Lower leg skin (tissue), 4 donors: ENCODE measurements at regions not wholly inside any gene's neighbourhood (a gene's known extent, or its start where the extent isn't known, plus 50 kb on each side); places are given as distances from the start of the nearest gene placed in this dataset.

Experiments used
- DNase-seq, 2 donors: peaks; one replicate each; pipeline ENCODE4 v3.0.0-alpha.2; 2019; ENCODE audit warnings: low spot score in 2 of 2
- H3K4me3 ChIP-seq: fragments of 200-600 bp; sonication (generic); 2 replicates; pipeline ENCODE4 v1.5.1; 2017; ENCODE audit warnings: mild to moderate bottlenecking, low read depth; ENCODE audit not compliant: poor library complexity, severe bottlenecking
- POLR2A ChIP-seq, 2 donors: fragments of 450-650 bp; IDR thresholded peaks; one replicate each; pipeline ENCODE4 v1.6.1; 2016 to 2017; ENCODE audit warnings: antibody characterized with exemption in 2 of 2, mild to moderate bottlenecking in 1 of 2, moderate library complexity in 1 of 2
- WGBS, 2 donors: methylation state at CpG; one replicate each; pipeline ENCODE4 v1.1.5; 2018; 5-methylcytosine and 5-hydroxymethylcytosine counted together
- intact Hi-C: fragments of 100-400 bp; cut with DNase I; formaldehyde crosslinking; loops from one replicate; pipeline ENCODE4 v1.15.0; 2023; ENCODE audit warnings: low total_unique reads
- TF ChIP-seq, protein P1 (sequence below), 3 donors: fragments of 450-650 bp; IDR thresholded peaks; one replicate each; pipeline ENCODE4 v1.5.1; 2016; ENCODE audit warnings: antibody characterized with exemption in 3 of 3, mild to moderate bottlenecking in 3 of 3, moderate library complexity in 2 of 3

DNA sequence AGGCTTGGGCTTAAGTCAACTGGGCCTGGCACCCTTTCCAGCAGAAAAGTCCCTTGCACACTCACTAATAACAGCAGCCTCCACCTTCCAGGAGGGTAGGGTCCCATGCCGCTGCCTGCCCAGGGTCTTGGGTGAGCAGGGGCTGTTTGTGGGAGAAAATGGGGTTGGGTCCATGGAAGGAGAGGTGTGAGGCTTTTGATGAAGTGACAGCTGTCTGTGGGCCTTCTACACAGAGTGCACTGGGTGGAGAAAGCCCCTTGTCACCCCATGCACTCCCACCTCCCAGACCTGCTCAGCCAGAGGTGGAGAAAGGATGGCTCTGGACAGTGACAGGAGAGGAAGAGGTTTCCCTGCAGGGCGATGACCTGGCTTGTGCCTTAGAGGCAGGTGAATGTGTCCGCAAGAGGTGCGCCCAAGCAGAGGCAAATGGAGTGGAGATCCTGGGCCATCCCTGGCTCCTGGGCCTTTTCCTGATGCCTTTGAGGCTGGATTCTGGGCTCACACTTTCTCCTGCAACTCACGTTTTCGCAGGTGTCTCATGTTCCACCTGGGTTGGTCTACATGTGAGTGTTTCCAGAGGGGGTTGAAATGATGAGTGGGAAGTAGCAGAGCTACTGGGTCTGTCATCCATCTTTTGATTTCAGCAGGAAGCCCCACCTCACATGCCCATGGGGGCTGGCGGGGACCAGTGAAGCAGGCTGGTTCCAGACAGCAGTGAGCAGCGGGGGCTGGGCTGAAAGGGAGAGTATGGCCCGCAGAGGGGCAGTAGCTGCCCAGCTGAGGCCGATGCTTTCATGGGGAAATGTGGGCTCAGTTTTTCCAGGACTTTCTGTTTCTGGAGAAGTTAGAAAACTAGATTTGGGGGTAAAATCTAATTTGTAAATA is 85.2 kb upstream of the PRR23E start:
- H3K4me3 ChIP-seq = no peak overlapping the region
- TF ChIP-seq, protein P1, sequence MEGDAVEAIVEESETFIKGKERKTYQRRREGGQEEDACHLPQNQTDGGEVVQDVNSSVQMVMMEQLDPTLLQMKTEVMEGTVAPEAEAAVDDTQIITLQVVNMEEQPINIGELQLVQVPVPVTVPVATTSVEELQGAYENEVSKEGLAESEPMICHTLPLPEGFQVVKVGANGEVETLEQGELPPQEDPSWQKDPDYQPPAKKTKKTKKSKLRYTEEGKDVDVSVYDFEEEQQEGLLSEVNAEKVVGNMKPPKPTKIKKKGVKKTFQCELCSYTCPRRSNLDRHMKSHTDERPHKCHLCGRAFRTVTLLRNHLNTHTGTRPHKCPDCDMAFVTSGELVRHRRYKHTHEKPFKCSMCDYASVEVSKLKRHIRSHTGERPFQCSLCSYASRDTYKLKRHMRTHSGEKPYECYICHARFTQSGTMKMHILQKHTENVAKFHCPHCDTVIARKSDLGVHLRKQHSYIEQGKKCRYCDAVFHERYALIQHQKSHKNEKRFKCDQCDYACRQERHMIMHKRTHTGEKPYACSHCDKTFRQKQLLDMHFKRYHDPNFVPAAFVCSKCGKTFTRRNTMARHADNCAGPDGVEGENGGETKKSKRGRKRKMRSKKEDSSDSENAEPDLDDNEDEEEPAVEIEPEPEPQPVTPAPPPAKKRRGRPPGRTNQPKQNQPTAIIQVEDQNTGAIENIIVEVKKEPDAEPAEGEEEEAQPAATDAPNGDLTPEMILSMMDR (IDR thresholded peaks at IDR 0.05) = no peak

DNA sequence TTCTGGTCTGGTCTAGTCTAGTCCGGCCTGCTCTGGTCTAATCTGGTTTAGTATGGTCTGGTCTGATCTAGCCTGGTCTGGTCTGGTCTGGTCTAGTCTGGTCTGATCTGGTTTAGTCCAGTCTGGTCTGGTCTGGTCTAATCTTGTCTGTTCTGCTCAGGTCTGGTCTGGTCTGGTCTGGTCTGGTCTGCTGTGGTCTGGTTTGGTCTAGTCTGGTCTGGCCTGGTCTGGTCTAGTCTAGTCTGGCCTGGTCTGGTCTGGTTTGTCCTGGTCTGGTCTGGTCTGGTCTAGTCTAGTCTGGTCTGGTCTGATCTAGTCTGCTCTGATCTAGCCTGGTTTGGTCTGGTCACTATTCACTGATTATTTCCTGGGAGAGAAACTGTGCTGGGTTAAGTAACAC is 84.1 kb upstream of the PRR23E start:
- TF ChIP-seq, protein P1 (IDR thresholded peaks at IDR 0.05) = no peak
- no peak for TF ChIP-seq POLR2A (IDR thresholded peaks at IDR 0.05)
- intact Hi-C loops = no loop called here
- no peak overlapping the region for H3K4me3 ChIP-seq
- 93 to 95% methylated on average over 1 of the region's 1 CpG for WGBS, 2 donors
- peak in 1 of 2 donors; percentile 49 for DNase-seq

More for the DNA sequence above, 85.2 kb upstream of the PRR23E start:
- intact Hi-C loops = no loop called here
- peak in 1 of 2 donors; percentile 57 for DNase-seq
- 90 to 93% methylated on average over 10 of the region's 10 CpGs for WGBS, 2 donors

GRCh38 chr3:127110982-127111693 is 81.8 kb upstream of the PRR23E start:
- H3K4me3 ChIP-seq = no peak overlapping the region
- intact Hi-C loops = no loop called here
- DNase-seq = no peak
- TF ChIP-seq POLR2A (IDR thresholded peaks at IDR 0.05) = no peak
- TF ChIP-seq, protein P1 (IDR thresholded peaks at IDR 0.05) = no peak
- 53 to 72% methylated on average over 3 of the region's 3 CpGs for WGBS, 2 donors

GRCh38 chr3:127112796-127113570 is 79.9 kb upstream of the PRR23E start:
- intact Hi-C loops = no loop called here
- DNase-seq = peak in 1 of 2 donors; percentile 23

DNA sequence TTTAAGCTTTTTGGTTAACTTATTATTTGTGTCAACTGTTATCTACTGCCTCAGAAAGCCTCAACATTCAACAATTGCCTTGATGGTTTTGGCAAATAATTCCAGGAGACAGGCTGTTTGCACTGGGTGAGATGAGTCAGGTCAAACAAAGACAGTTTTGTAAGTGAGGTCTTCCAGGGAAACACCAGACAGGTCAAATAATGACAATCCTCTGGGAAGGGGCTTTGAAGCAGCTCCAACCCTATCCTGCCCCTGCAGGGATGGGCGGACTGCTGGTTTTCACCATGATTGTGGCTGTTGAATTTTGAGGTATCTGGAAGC is 79.4 kb upstream of the PRR23E start:
- intact Hi-C loops = no loop called here
- TF ChIP-seq, protein P1 (IDR thresholded peaks at IDR 0.05) = no peak
- TF ChIP-seq POLR2A (IDR thresholded peaks at IDR 0.05) = no peak
- 83 to 90% methylated on average over 1 of the region's 1 CpG for WGBS, 2 donors
- DNase-seq = peak in 1 of 2 donors; percentile 34
- H3K4me3 ChIP-seq = no peak overlapping the region

More at GRCh38 chr3:127112796-127113570, 79.9 kb upstream of the PRR23E start:
- WGBS, 2 donors = 68 to 69% methylated on average over 5 of the region's 5 CpGs
- no peak overlapping the region for H3K4me3 ChIP-seq
- no peak for TF ChIP-seq POLR2A (IDR thresholded peaks at IDR 0.05)
- TF ChIP-seq, protein P1 (IDR thresholded peaks at IDR 0.05) = no peak
